ENCODE measurements at regions not wholly inside any gene's neighbourhood (a gene's known extent, or its start where the extent isn't known, plus 50 kb on each side); places are given as distances from the start of the nearest gene placed in this dataset.

DNA sequence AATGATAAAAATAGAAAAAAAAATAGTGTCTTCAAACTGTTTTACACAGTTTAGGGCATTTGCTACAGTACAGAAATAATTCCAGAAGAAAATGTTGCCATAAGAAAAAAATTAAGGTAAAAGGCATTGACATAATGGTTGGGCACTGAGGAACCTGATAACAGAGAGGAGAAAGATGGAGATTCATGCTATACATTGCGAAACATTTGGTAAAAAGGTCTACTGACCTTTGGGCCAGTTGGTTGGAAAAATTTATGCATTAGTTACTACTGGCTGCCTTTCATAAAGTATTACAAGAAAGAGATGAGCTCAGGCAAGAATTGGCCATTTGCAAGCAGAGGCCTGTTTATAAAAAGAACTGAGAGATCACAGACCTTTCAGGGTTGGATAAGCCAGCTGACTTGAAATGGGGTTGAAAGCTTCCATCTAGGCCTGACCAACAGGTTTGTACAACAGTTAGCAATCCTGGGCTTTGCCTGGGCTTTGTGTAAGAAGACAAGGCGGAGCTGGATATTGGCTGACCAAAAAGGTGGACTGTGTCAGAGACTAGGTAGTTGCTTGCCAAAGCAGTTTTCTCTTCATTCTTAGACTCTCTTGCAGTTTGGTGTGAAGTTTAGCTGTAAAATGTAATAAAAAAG is 166.6 kb upstream of the MCTP2 start:
- Histone ChIP-seq H3K27me3 (ENCODE audit: control insufficient read depth, insufficient read depth, low read length) (peaks cover 2% of the 10 kb centered on the region), H3K4me3 (ENCODE audit: low read depth, low read length) (no peak overlapping the region), H3K36me3 (ENCODE audit: control insufficient read depth, insufficient read depth, low read length) (no peaks in the 10 kb centered on the region)
- TF ChIP-seq, protein P1, sequence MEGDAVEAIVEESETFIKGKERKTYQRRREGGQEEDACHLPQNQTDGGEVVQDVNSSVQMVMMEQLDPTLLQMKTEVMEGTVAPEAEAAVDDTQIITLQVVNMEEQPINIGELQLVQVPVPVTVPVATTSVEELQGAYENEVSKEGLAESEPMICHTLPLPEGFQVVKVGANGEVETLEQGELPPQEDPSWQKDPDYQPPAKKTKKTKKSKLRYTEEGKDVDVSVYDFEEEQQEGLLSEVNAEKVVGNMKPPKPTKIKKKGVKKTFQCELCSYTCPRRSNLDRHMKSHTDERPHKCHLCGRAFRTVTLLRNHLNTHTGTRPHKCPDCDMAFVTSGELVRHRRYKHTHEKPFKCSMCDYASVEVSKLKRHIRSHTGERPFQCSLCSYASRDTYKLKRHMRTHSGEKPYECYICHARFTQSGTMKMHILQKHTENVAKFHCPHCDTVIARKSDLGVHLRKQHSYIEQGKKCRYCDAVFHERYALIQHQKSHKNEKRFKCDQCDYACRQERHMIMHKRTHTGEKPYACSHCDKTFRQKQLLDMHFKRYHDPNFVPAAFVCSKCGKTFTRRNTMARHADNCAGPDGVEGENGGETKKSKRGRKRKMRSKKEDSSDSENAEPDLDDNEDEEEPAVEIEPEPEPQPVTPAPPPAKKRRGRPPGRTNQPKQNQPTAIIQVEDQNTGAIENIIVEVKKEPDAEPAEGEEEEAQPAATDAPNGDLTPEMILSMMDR (IDR thresholded peaks at IDR 0.05; ENCODE audit: insufficient read depth, low read depth, low read length): no peak
- CTCF ChIA-PET: interaction anchor here (1.2 kb wide), 1 partner anchor 19 kb away, joined by 3 read pairs; no protein-coding TSS in a partner anchor
- POLR2A ChIA-PET: no interaction called here
- DNase-seq (ENCODE audit: low read depth): no peak

DNA sequence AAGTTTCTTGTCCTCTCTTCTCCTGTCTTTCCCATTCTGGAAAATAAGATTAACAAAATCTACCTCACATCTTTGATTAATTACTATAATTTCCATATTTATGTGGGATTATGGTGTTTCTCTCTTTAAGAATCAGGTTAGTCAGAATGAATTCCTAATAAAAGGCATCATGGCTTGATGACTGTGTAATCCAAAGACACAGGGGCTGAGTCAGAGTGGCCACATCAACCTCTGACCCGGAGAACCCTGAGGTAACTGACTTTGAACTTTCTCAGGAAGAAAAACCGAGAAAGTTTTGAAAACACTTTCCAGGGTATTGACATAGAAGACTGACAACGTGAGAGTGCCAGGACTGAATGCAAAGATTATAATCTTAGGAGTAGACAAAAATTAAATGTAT is 170.3 kb upstream of the MCTP2 start:
- Histone ChIP-seq H3K27me3 (ENCODE audit: control insufficient read depth, insufficient read depth, low read length) (peaks cover 6% of the 10 kb centered on the region), H3K36me3 (ENCODE audit: control insufficient read depth, insufficient read depth, low read length) (no peaks in the 10 kb centered on the region), H3K4me3 (ENCODE audit: low read depth, low read length) (no peak overlapping the region)
- DNase-seq (ENCODE audit: low read depth): no peak
- ChIA-PET CTCF (no interaction called here), POLR2A (no interaction called here)
- TF ChIP-seq, protein P1 (IDR thresholded peaks at IDR 0.05; ENCODE audit: insufficient read depth, low read depth, low read length): no peak

DNA sequence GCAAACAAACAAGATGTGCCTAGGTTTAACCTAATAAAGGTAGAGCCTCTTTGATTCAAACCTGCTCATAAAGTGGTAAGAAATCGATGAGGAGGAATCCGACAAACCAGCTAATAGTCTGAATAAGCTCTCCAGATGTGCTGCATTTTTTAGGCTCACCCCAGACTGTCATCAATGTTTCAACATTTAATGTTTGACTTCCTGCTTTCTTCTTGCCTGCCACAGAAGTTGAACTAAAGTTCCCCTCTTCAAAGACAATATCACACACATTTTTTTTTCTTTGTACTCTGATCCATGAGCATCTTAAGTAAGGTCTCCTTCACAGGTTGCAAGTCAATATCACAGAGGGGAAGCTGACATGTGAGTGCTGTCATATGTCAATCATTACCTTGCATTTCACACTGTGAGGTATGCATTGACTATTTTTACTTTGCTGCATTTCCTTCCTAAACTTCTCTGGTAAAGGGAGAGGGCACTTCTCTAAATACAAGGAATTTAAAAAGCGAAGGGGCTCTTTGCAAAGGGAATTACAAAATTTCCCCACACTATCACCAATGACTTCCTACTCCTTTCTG is 172.3 kb upstream of the MCTP2 start:
- Histone ChIP-seq H3K4me3 (ENCODE audit: low read depth, low read length) (no peak overlapping the region), H3K27me3 (ENCODE audit: control insufficient read depth, insufficient read depth, low read length) (peaks cover 8% of the 10 kb centered on the region), H3K36me3 (ENCODE audit: control insufficient read depth, insufficient read depth, low read length) (no peaks in the 10 kb centered on the region)
- ChIA-PET CTCF (interaction anchor here (1.1 kb wide), 1 partner anchor 62 kb away, joined by 3 read pairs; no protein-coding TSS in a partner anchor), POLR2A (no interaction called here)
- TF ChIP-seq, protein P1 (IDR thresholded peaks at IDR 0.05; ENCODE audit: insufficient read depth, low read depth, low read length): no peak
- no peak for DNase-seq (ENCODE audit: low read depth)

DNA sequence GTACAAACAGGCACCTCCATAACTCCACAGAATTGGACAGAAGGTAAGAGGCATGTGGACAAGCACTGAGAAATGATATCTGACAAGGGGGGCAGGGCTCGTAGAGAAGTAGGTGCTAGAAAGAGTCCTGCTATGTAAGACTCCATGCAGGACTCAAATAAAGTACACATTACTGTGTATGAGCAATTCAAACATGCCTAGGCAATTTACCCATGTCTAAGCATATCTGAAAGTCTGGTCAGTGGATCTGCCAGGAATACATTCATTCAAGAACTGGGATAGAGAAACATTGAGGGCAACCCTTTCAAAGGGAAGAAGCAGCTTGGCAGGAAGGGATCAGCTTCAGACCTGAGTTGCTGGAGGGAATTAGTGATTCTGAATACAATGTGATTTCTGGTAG is 174.1 kb upstream of the MCTP2 start:
- ChIA-PET POLR2A (no interaction called here), CTCF (interaction anchor here (1.3 kb wide), 1 partner anchor 26 kb away, joined by 3 read pairs; no protein-coding TSS in a partner anchor)
- Histone ChIP-seq H3K27me3 (ENCODE audit: control insufficient read depth, insufficient read depth, low read length) (peaks cover 8% of the 10 kb centered on the region), H3K4me3 (ENCODE audit: low read depth, low read length) (no peak overlapping the region), H3K36me3 (ENCODE audit: control insufficient read depth, insufficient read depth, low read length) (no peaks in the 10 kb centered on the region)
- TF ChIP-seq, protein P1 (IDR thresholded peaks at IDR 0.05; ENCODE audit: insufficient read depth, low read depth, low read length): no peak
- no peak for DNase-seq (ENCODE audit: low read depth)

DNA sequence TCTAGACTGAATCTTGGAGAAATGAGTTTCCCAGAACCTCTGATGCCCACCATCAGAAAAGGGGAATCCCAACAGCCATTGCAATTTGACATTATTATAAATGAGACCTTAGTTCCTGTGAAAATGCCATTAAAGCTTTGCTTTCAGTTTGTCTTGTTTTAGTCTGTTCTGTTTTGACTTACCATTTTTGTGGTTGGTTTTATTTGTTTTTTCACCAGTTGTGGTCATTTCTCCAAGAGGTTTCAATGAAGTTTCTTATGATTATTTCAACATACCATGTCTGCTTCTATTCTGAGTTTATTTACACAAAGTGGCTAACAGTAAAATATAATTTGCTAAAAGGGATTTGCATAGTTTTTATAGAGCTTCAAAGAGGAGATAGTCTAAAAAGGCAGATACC is 175.0 kb upstream of the MCTP2 start:
- POLR2A ChIA-PET: no interaction called here

More for the DNA sequence above, 175.0 kb upstream of the MCTP2 start:
- no peaks in the 10 kb centered on the region for H3K36me3 ChIP-seq (ENCODE audit: control insufficient read depth, insufficient read depth, low read length)
- peak; percentile 81 for DNase-seq (ENCODE audit: low read depth)
- CTCF ChIA-PET: no interaction called here
- TF ChIP-seq, protein P1 (IDR thresholded peaks at IDR 0.05; ENCODE audit: insufficient read depth, low read depth, low read length): no peak
- H3K4me3 ChIP-seq (ENCODE audit: low read depth, low read length): no peak overlapping the region
- peaks cover 8% of the 10 kb centered on the region for H3K27me3 ChIP-seq (ENCODE audit: control insufficient read depth, insufficient read depth, low read length)

Data from BJ (cell line).